CD14-positive monocyte (primary cell): ENCODE measurements at regions not wholly inside any gene's neighbourhood (a gene's known extent, or its start where the extent isn't known, plus 50 kb on each side); places are given as distances from the start of the nearest gene placed in this dataset.

Experiments
- DNase-seq, 3 donors: peaks; one replicate each; pipeline ENCODE4 v3.0.0-alpha.2; 2011 to 2022
- H2AFZ ChIP-seq: 2 replicates; pipeline ENCODE4 v1.6.0; 2012; ENCODE audit warnings: mild to moderate bottlenecking, low read depth, low read length, inconsistent platforms; ENCODE audit not compliant: insufficient read depth, poor library complexity, severe bottlenecking
- H3K27ac ChIP-seq, 2 donors: 1 replicate in 1 of 2; 2 replicates in 1 of 2; pipeline ENCODE4 v1.5.1; 2012 to 2013; ENCODE audit warnings: low read length in 2 of 2, control low read depth in 1 of 2, inconsistent platforms in 1 of 2, low read depth in 1 of 2, mild to moderate bottlenecking in 1 of 2
- H3K27me3 ChIP-seq, 2 donors: one replicate each; pipeline versions ENCODE4 v1.6.0 to v1.6.1; 2011 to 2013; ENCODE audit warnings: low read length in 2 of 2; ENCODE audit not compliant: control insufficient read depth in 2 of 2, insufficient read depth in 2 of 2
- H3K36me3 ChIP-seq, 2 donors: replicated peaks in 1 of 2; 1 replicate in 1 of 2; 2 replicates in 1 of 2; pipeline versions ENCODE4 v1.5.1 to v1.6.1; 2012 to 2013; ENCODE audit warnings: low read length in 2 of 2, control low read depth in 1 of 2, inconsistent platforms in 1 of 2, mild to moderate bottlenecking in 1 of 2; ENCODE audit not compliant: insufficient read depth in 2 of 2, control insufficient read depth in 1 of 2
- H3K4me1 ChIP-seq, 2 donors: 1 replicate in 1 of 2; 2 replicates in 1 of 2; pipeline versions ENCODE4 v1.5.1 to v1.6.1; 2012 to 2013; ENCODE audit warnings: low read length in 2 of 2, control low read depth in 1 of 2, inconsistent platforms in 1 of 2, mild to moderate bottlenecking in 1 of 2, moderate library complexity in 1 of 2; ENCODE audit not compliant: insufficient read depth in 2 of 2, control insufficient read depth in 1 of 2
- H3K4me2 ChIP-seq: replicated peaks from 2 replicates; pipeline ENCODE3; 2012; ENCODE audit warnings: low read length, moderate library complexity, mild to moderate bottlenecking; ENCODE audit not compliant: poor library complexity, severe bottlenecking; ENCODE audit errors: extremely low read depth
- H3K4me3 ChIP-seq, 3 experiments: fragments of 200-600 bp in 1 of 3; sonication (generic) in 1 of 3; replicated peaks in 1 of 3; 1 replicate in 2 of 3; 2 replicates in 1 of 3; pipeline ENCODE4 v1.5.1; 2011 to 2013; ENCODE audit warnings: low read length in 3 of 3, mild to moderate bottlenecking in 3 of 3, control low read depth in 2 of 3, low read depth in 2 of 3, inconsistent platforms in 1 of 3, moderate library complexity in 1 of 3
- H3K79me2 ChIP-seq: 2 replicates; pipeline ENCODE4 v1.6.0; 2012; ENCODE audit warnings: mild to moderate bottlenecking, control low read depth, inconsistent platforms, low read length, moderate library complexity; ENCODE audit not compliant: insufficient read depth
- H3K9ac ChIP-seq: 2 replicates; pipeline ENCODE4 v1.6.0; 2017; ENCODE audit warnings: low read length, mild to moderate bottlenecking; ENCODE audit not compliant: insufficient read depth, poor library complexity, severe bottlenecking
- H3K9me3 ChIP-seq, 2 donors: replicated peaks in 1 of 2; 1 replicate in 1 of 2; 2 replicates in 1 of 2; pipeline versions ENCODE4 v1.5.1 to v1.6.1; 2012 to 2013; ENCODE audit warnings: low read length in 2 of 2, control low read depth in 1 of 2; ENCODE audit not compliant: control insufficient read depth in 1 of 2, insufficient read depth in 1 of 2
- H4K20me1 ChIP-seq: 2 replicates; pipeline ENCODE4 v1.6.0; 2012; ENCODE audit warnings: mild to moderate bottlenecking, low read length, control low read depth, moderate library complexity; ENCODE audit not compliant: insufficient read depth
- H3K27ac Mint-ChIP-seq, 7 donors: one replicate each; pipeline ENCODE4 v1.8.0; 2020; ENCODE audit warnings: mild to moderate bottlenecking in 7 of 7, mixed read lengths in 7 of 7, moderate library complexity in 6 of 7, inconsistent platforms in 2 of 7
- H3K27me3 Mint-ChIP-seq, 3 donors: one replicate each; pipeline ENCODE4 v1.8.0; 2021 to 2022; ENCODE audit warnings: low read depth in 3 of 3, mild to moderate bottlenecking in 3 of 3, mixed read lengths in 3 of 3, moderate library complexity in 3 of 3, inconsistent platforms in 1 of 3
- H3K36me3 Mint-ChIP-seq, 2 donors: one replicate each; pipeline ENCODE4 v1.8.0; 2020; ENCODE audit warnings: mixed read lengths in 2 of 2, inconsistent platforms in 1 of 2, mild to moderate bottlenecking in 1 of 2
- H3K4me1 Mint-ChIP-seq: one replicate; pipeline ENCODE4 v1.8.0; 2020; ENCODE audit warnings: mild to moderate bottlenecking, mixed read lengths
- H3K4me3 Mint-ChIP-seq, 2 donors: one replicate each; pipeline ENCODE4 v1.8.0; 2020; ENCODE audit warnings: mild to moderate bottlenecking in 2 of 2, mixed read lengths in 2 of 2, moderate library complexity in 1 of 2
- H3K9me3 Mint-ChIP-seq, 7 donors: one replicate each; pipeline ENCODE4 v1.8.0; 2020 to 2022; ENCODE audit warnings: mixed read lengths in 7 of 7, mild to moderate bottlenecking in 6 of 7, moderate library complexity in 6 of 7, inconsistent platforms in 2 of 7
- WGBS: methylation state at CpG from one replicate; pipeline ENCODE4 v1.1.5; 2013; ENCODE audit warnings: missing lambda C conversion rate; ENCODE audit not compliant: insufficient coverage; 5-methylcytosine and 5-hydroxymethylcytosine counted together
- intact Hi-C, 2 donors: fragments of 100-400 bp; cut with micrococcal nuclease; formaldehyde crosslinking; loops; one replicate each; pipeline versions ENCODE4 v1.15.0 to v1.15.1; 2023
- TF ChIP-seq, protein P1 (sequence below): fragments of 200-600 bp; IDR thresholded peaks from one replicate; pipeline ENCODE4 v1.8.0; 2022; ENCODE audit warnings: antibody characterized with exemption, mild to moderate bottlenecking

DNA sequence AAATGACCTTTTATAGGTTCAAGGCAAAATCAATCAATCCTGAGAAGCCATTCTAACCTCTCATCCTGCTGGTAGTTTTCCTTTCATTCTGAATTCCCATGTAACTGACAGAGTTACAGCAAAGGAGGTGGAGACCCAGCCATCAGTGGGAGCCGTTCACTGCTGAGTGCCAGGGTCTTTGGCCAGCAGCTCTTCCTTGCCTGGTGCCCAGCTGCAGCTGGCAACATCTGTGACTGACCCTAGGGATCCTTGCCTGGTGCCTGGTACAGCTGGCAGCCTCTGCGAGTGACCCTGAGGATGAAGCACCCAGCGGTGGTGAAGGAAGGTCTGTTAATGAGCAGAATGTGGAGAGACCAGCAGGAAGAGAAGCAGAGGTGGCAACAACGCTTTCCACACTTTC, 314.6 kb downstream of the THBS2 start:
- Histone ChIP-seq H3K4me3 (no peak overlapping the region), H3K27ac (no peak overlapping the region), H2AFZ (no peak overlapping the region), H3K9me3 (no peaks in the 10 kb centered on the region), H3K4me2 (no peak overlapping the region), H3K79me2 (no peaks in the 10 kb centered on the region), H3K9ac (no peak overlapping the region), H3K4me1 (no peaks in the 10 kb centered on the region), H3K27me3 (peaks cover 0 to 9% of the 10 kb centered on the region in 2 donors), H3K36me3 (no peaks in the 10 kb centered on the region), H4K20me1 (no peaks in the 10 kb centered on the region)
- Mint-ChIP-seq H3K27me3 (peaks cover 6 to 18% (median 18%) of the 10 kb centered on the region in 3 donors), H3K36me3 (no peaks in the 10 kb centered on the region), H3K9me3 (peaks cover 0 to 3% (median 0%) of the 10 kb centered on the region in 7 donors), H3K4me3 (no peak overlapping the region), H3K27ac (no peak overlapping the region), H3K4me1 (no peaks in the 10 kb centered on the region)
- no peak for DNase-seq
- 88% methylated on average over 2 of the region's 4 CpGs for WGBS
- intact Hi-C loops, result no loop called here
- TF ChIP-seq, protein P1, sequence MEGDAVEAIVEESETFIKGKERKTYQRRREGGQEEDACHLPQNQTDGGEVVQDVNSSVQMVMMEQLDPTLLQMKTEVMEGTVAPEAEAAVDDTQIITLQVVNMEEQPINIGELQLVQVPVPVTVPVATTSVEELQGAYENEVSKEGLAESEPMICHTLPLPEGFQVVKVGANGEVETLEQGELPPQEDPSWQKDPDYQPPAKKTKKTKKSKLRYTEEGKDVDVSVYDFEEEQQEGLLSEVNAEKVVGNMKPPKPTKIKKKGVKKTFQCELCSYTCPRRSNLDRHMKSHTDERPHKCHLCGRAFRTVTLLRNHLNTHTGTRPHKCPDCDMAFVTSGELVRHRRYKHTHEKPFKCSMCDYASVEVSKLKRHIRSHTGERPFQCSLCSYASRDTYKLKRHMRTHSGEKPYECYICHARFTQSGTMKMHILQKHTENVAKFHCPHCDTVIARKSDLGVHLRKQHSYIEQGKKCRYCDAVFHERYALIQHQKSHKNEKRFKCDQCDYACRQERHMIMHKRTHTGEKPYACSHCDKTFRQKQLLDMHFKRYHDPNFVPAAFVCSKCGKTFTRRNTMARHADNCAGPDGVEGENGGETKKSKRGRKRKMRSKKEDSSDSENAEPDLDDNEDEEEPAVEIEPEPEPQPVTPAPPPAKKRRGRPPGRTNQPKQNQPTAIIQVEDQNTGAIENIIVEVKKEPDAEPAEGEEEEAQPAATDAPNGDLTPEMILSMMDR, result no peak

DNA sequence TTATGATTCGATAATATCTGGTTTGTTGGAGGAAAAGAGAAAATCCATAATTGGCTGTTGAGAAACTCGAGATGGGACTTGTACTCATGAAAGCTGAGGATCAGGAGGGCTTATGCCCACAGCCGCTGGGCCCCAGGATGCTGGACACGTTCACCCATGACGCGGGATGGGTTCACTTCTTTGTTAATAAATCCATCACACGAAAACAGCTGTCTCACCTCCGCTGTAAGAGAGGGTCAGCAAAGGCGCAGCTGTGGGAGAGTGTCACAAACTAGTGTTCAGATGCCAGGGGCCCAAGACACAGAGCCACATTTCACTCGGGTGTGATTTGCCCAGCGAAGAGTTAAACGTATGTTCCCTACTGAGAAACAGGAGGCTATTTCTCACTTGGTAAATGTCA, 315.1 kb downstream of the THBS2 start:
- TF ChIP-seq, protein P1, result no peak
- no peak overlapping the region for H3K27ac Mint-ChIP-seq
- Histone ChIP-seq H3K9me3 (no peaks in the 10 kb centered on the region), H3K36me3 (no peaks in the 10 kb centered on the region), H3K79me2 (no peaks in the 10 kb centered on the region), H2AFZ (no peak overlapping the region), H3K27ac (no peak overlapping the region), H3K4me2 (no peak overlapping the region), H3K4me1 (no peaks in the 10 kb centered on the region), H3K9ac (no peak overlapping the region), H3K27me3 (peaks cover 0 to 9% of the 10 kb centered on the region in 2 donors), H4K20me1 (no peaks in the 10 kb centered on the region), H3K4me3 (no peak overlapping the region)
- no peak overlapping the region for H3K4me3 Mint-ChIP-seq
- no peaks in the 10 kb centered on the region for H3K4me1 Mint-ChIP-seq
- WGBS, result 93% methylated on average over 4 of the region's 12 CpGs
- intact Hi-C loops, result no loop called here
- no peak for DNase-seq
- H3K27me3 Mint-ChIP-seq, result peaks cover 8 to 23% (median 21%) of the 10 kb centered on the region in 3 donors
- H3K9me3 Mint-ChIP-seq, result peaks cover 0 to 4% (median 0%) of the 10 kb centered on the region in 7 donors
- no peaks in the 10 kb centered on the region for H3K36me3 Mint-ChIP-seq
